ENCODE measurements at regions not wholly inside any gene's neighbourhood (a gene's known extent, or its start where the extent isn't known, plus 50 kb on each side); places are given as distances from the start of the nearest gene placed in this dataset.
"Not testable (repeated sequence)": the region's sequence is repeated elsewhere in the genome, so short reads cannot be mapped to it uniquely, and the experiment has no call there.

- TF ChIP-seq YY1 (IDR thresholded peaks at IDR 0.05; ENCODE audit: insufficient read depth, insufficient read length); SUZ12 (IDR thresholded peaks at IDR 0.05; ENCODE audit: extremely low read depth, insufficient read depth, insufficient read length): not testable (repeated sequence)
Measured at GRCh38 chr11:49328485-49329186, 120.2 kb upstream of the FOLH1 start.
